ENCODE measurements at regions not wholly inside any gene's neighbourhood (a gene's known extent, or its start where the extent isn't known, plus 50 kb on each side); places are given as distances from the start of the nearest gene placed in this dataset.

DNA sequence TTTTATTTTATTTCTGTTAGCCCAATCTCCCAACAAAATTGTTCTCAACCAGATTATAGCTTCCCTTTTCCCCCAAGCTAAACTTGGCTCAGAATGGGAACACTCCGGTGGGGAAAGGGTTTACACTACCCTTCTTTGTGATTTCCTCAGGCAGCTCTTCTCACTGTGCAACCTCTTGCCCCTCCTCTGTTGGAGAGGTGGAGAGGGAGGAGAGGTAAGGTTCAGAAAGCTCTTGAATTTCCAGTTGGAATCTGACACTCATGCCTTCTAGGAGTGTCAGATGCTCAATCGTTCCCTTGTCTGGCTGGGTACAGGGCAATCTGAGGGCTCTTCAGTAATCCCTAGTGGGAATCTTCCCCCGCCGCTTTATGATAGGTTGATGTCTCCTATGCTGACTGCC is 486.1 kb upstream of the KLF12 start:
- TF ChIP-seq, protein P1, sequence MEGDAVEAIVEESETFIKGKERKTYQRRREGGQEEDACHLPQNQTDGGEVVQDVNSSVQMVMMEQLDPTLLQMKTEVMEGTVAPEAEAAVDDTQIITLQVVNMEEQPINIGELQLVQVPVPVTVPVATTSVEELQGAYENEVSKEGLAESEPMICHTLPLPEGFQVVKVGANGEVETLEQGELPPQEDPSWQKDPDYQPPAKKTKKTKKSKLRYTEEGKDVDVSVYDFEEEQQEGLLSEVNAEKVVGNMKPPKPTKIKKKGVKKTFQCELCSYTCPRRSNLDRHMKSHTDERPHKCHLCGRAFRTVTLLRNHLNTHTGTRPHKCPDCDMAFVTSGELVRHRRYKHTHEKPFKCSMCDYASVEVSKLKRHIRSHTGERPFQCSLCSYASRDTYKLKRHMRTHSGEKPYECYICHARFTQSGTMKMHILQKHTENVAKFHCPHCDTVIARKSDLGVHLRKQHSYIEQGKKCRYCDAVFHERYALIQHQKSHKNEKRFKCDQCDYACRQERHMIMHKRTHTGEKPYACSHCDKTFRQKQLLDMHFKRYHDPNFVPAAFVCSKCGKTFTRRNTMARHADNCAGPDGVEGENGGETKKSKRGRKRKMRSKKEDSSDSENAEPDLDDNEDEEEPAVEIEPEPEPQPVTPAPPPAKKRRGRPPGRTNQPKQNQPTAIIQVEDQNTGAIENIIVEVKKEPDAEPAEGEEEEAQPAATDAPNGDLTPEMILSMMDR (IDR thresholded peaks at IDR 0.05 in 4 of 5, conservative IDR thresholded peaks at IDR 0.05 in 1 of 5): no peak
- no peak for TF ChIP-seq POLR2A (IDR thresholded peaks at IDR 0.05)

All from gastrocnemius medialis (tissue), 4 donors.